Breast epithelium (tissue), 4 donors: ENCODE measurements at regions not wholly inside any gene's neighbourhood (a gene's known extent, or its start where the extent isn't known, plus 50 kb on each side); places are given as distances from the start of the nearest gene placed in this dataset.

Experiments
- DNase-seq, 2 donors: peaks; one replicate each; pipeline ENCODE4 v3.0.0-alpha.2; 2019; ENCODE audit warnings: low spot score in 2 of 2
- H3K27ac ChIP-seq, 2 donors: fragments of 200-600 bp; sonication (generic) in 1 of 2; one replicate each; pipeline ENCODE4 v1.5.1; 2016 to 2019; ENCODE audit warnings: mild to moderate bottlenecking in 1 of 2
- H3K27me3 ChIP-seq, 2 donors: fragments of 200-600 bp; sonication (generic) in 1 of 2; one replicate each; pipeline versions ENCODE4 v1.5.1 to v1.6.0; 2017 to 2019; ENCODE audit warnings: control low read depth in 1 of 2, mild to moderate bottlenecking in 1 of 2
- H3K36me3 ChIP-seq: fragments of 200-600 bp; one replicate; pipeline ENCODE4 v1.5.1; 2019
- H3K4me1 ChIP-seq, 2 donors: fragments of 200-600 bp; sonication (generic); one replicate each; pipeline ENCODE4 v1.5.1; 2016 to 2019; ENCODE audit warnings: control low read depth in 1 of 2
- H3K4me3 ChIP-seq, 3 donors: fragments of 200-600 bp; sonication (generic); 1 replicate in 2 of 3; 2 replicates in 1 of 3; pipeline ENCODE4 v1.5.1; 2016 to 2019; ENCODE audit warnings: mild to moderate bottlenecking in 3 of 3, moderate library complexity in 2 of 3
- H3K9me3 ChIP-seq, 2 donors: fragments of 200-600 bp; sonication (generic) in 1 of 2; one replicate each; pipeline ENCODE4 v1.5.1; 2016 to 2019; ENCODE audit warnings: control low read depth in 1 of 2
- POLR2A ChIP-seq: fragments of 450-650 bp; IDR thresholded peaks from one replicate; pipeline ENCODE4 v1.6.1; 2016; ENCODE audit warnings: antibody characterized with exemption, mild to moderate bottlenecking, moderate library complexity
- POLR2AphosphoS5 ChIP-seq, 3 donors: sonication (generic); formaldehyde crosslinking; IDR thresholded peaks; one replicate each; pipeline ENCODE4 v1.6.1; 2017; ENCODE audit warnings: antibody characterized with exemption in 3 of 3
- intact Hi-C: fragments of 100-400 bp; cut with DNase I; formaldehyde crosslinking; loops from one replicate; pipeline ENCODE4 v1.15.1; 2023; ENCODE audit warnings: low total_unique reads
- TF ChIP-seq, protein P1 (sequence below), 3 donors: fragments of 450-650 bp; IDR thresholded peaks; one replicate each; pipeline ENCODE4 v1.5.1; 2016 to 2017; ENCODE audit warnings: antibody characterized with exemption in 3 of 3, mild to moderate bottlenecking in 3 of 3, moderate library complexity in 3 of 3

DNA sequence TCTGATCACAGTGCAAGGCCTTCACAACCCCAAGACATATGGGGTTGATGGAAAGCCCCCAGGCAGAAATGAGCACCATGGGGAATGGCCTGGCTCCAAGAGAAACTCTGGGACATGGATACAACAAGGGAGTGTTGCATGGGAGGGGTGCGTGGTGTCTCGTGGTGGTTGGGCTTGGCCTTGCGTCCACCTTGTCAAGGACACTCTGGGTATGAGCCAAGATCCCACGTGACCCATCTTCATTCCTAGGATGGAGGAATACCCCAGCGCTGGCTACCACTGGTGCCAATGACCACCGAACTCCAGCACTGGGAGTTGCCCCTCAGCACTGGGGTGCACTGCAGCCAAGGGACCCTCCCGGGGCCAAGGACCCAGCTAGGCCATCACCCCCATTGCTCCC lies 267.5 kb upstream of the AGTR2 start:
- intact Hi-C loops: no loop called here
- H3K9me3 ChIP-seq: peaks cover 0 to 7% of the 10 kb centered on the region in 2 donors
- H3K4me3 ChIP-seq: no peak overlapping the region
- no peak for DNase-seq
- no peak overlapping the region for H3K27ac ChIP-seq
- H3K27me3 ChIP-seq: peaks cover 0 to 70% of the 10 kb centered on the region in 2 donors
- H3K4me1 ChIP-seq: no peaks in the 10 kb centered on the region
- H3K36me3 ChIP-seq: no peaks in the 10 kb centered on the region
- TF ChIP-seq POLR2AphosphoS5 (IDR thresholded peaks at IDR 0.05): no peak
- TF ChIP-seq, protein P1, sequence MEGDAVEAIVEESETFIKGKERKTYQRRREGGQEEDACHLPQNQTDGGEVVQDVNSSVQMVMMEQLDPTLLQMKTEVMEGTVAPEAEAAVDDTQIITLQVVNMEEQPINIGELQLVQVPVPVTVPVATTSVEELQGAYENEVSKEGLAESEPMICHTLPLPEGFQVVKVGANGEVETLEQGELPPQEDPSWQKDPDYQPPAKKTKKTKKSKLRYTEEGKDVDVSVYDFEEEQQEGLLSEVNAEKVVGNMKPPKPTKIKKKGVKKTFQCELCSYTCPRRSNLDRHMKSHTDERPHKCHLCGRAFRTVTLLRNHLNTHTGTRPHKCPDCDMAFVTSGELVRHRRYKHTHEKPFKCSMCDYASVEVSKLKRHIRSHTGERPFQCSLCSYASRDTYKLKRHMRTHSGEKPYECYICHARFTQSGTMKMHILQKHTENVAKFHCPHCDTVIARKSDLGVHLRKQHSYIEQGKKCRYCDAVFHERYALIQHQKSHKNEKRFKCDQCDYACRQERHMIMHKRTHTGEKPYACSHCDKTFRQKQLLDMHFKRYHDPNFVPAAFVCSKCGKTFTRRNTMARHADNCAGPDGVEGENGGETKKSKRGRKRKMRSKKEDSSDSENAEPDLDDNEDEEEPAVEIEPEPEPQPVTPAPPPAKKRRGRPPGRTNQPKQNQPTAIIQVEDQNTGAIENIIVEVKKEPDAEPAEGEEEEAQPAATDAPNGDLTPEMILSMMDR (IDR thresholded peaks at IDR 0.05): no peak
- TF ChIP-seq POLR2A: no peak

- H3K4me1 ChIP-seq: no peaks in the 10 kb centered on the region
- intact Hi-C loops: no loop called here
- no peak overlapping the region for H3K4me3 ChIP-seq
- no peak overlapping the region for H3K27ac ChIP-seq
- no peaks in the 10 kb centered on the region for H3K36me3 ChIP-seq
- no peak for DNase-seq
- H3K9me3 ChIP-seq: peaks cover 0 to 15% of the 10 kb centered on the region in 2 donors
- peaks cover 0 to 67% of the 10 kb centered on the region in 2 donors for H3K27me3 ChIP-seq
- TF ChIP-seq, protein P1 (IDR thresholded peaks at IDR 0.05): no peak
- TF ChIP-seq POLR2AphosphoS5 (IDR thresholded peaks at IDR 0.05) (no peak), POLR2A (no peak)
Measured at GRCh38 chrX:115906276-115906675, 264.3 kb upstream of the AGTR2 start.

DNA sequence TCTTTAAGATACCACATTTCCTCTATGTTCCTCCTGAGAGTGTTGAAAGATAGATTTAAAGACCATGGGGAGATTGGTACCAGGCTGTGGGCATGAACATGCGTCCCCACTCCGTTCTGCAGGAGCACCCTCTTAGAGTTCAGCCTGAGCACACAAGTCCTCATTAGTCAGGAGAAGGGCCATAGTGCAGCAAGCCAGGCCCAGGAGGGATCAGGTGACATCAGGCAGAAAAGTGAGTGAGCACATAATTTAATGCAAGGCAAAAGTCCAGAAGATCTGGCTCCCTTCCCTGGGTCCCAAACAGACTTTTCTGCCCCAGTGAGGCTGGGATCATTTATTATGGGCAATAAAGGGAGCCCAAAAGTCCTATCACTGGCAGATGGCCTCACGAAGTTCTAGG lies 263.7 kb upstream of the AGTR2 start:
- Histone ChIP-seq H3K27me3 (peaks cover 0 to 69% of the 10 kb centered on the region in 2 donors), H3K4me1 (no peaks in the 10 kb centered on the region), H3K36me3 (no peaks in the 10 kb centered on the region), H3K27ac (no peak overlapping the region), H3K9me3 (peaks cover 0 to 18% of the 10 kb centered on the region in 2 donors), H3K4me3 (no peak overlapping the region)
- no peak for DNase-seq
- intact Hi-C loops: no loop called here
- TF ChIP-seq POLR2A: no peak
- TF ChIP-seq, protein P1 (IDR thresholded peaks at IDR 0.05): no peak
- TF ChIP-seq POLR2AphosphoS5 (IDR thresholded peaks at IDR 0.05): no peak

DNA sequence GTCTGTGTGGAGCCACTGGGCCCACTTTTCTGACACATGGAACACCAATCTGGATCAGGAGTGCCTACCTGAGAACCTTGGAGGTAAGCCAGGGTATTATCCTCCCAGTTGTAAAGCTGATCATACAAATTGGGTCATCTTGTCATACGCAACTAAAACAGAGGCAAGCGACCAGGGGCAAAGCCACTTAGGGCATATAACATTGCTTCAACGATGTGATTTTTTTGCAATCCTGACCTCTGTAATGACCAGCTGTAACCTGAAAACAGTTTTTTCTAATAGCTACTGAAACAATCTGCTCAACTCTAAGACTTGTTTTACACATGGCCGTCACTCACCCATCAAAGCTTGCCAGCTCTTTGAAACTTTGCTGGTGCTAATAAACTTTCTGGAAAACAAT lies 261.5 kb upstream of the AGTR2 start:
- Histone ChIP-seq H3K4me1 (no peaks in the 10 kb centered on the region), H3K9me3 (peaks cover 0 to 26% of the 10 kb centered on the region in 2 donors), H3K27me3 (peaks cover 0 to 70% of the 10 kb centered on the region in 2 donors), H3K4me3 (no peak overlapping the region), H3K36me3 (no peaks in the 10 kb centered on the region), H3K27ac (no peak overlapping the region)
- TF ChIP-seq, protein P1 (IDR thresholded peaks at IDR 0.05): no peak
- TF ChIP-seq POLR2AphosphoS5 (IDR thresholded peaks at IDR 0.05): no peak
- intact Hi-C loops: no loop called here
- DNase-seq: no peak

GRCh38 chrX:115911967-115912366 lies 258.6 kb upstream of the AGTR2 start:
- peaks cover 0 to 42% of the 10 kb centered on the region in 2 donors for H3K9me3 ChIP-seq
- H3K27ac ChIP-seq: no peak overlapping the region
- TF ChIP-seq POLR2AphosphoS5 (IDR thresholded peaks at IDR 0.05) (no peak), POLR2A (no peak)
- TF ChIP-seq, protein P1 (IDR thresholded peaks at IDR 0.05): no peak
- H3K27me3 ChIP-seq: peaks cover 0 to 43% of the 10 kb centered on the region in 2 donors
- no peak for DNase-seq
- intact Hi-C loops: loop anchor here (1.0 kb wide), 1 partner anchor 19 kb away; no protein-coding TSS in a partner anchor
- no peaks in the 10 kb centered on the region for H3K4me1 ChIP-seq
- no peak overlapping the region for H3K4me3 ChIP-seq
- no peaks in the 10 kb centered on the region for H3K36me3 ChIP-seq
